ENCODE measurements at regions not wholly inside any gene's neighbourhood (a gene's known extent, or its start where the extent isn't known, plus 50 kb on each side); places are given as distances from the start of the nearest gene placed in this dataset.

- TF ChIP-seq GATA2 (IDR thresholded peaks at IDR 0.05; ENCODE audit: low read depth, low read length) (no peak), GATA3 (IDR thresholded peaks at IDR 0.05; ENCODE audit: low read depth, low read length) (no peak)
Measured at GRCh38 chr6:74654296-74654695, 551.6 kb downstream of the COL12A1 start.

Measured in SH-SY5Y (cell line).